Colonic mucosa (tissue), 4 donors: ENCODE measurements at regions not wholly inside any gene's neighbourhood (a gene's known extent, or its start where the extent isn't known, plus 50 kb on each side); places are given as distances from the start of the nearest gene placed in this dataset.

Experiments
- DNase-seq: peaks from one replicate; pipeline ENCODE4 v3.0.0-alpha.2; 2020
- H3K27ac ChIP-seq: fragments of 200-600 bp; one replicate; pipeline ENCODE4 v1.8.0; 2021
- H3K27me3 ChIP-seq: fragments of 200-600 bp; one replicate; pipeline ENCODE4 v1.8.0; 2021
- H3K36me3 ChIP-seq: fragments of 200-600 bp; one replicate; pipeline ENCODE4 v1.8.0; 2021
- H3K4me1 ChIP-seq: fragments of 200-600 bp; one replicate; pipeline ENCODE4 v1.8.0; 2021; ENCODE audit warnings: mild to moderate bottlenecking
- H3K4me3 ChIP-seq: fragments of 200-600 bp; one replicate; pipeline ENCODE4 v1.8.0; 2021
- H3K9ac ChIP-seq, 2 donors: one replicate each; pipeline ENCODE4 v1.7.0; 2013; ENCODE audit warnings: control low read depth in 2 of 2, low read depth in 2 of 2, low read length in 2 of 2
- H3K9me3 ChIP-seq: fragments of 200-600 bp; one replicate; pipeline ENCODE4 v1.8.0; 2021
- CTCF ChIP-seq: fragments of 200-600 bp; IDR thresholded peaks from one replicate; pipeline ENCODE4 v1.8.0; 2022; ENCODE audit warnings: antibody characterized with exemption, mild to moderate bottlenecking
- intact Hi-C: fragments of 100-400 bp; cut with DNase I; formaldehyde crosslinking; loops from one replicate; pipeline ENCODE4 v1.14.1; 2022
- donor health status: healthy.
- donor health status: DM: no; HTN: no; CAD: no.
- donor health status: DM: no; HTN: no; CAD: no.

- TF ChIP-seq CTCF = no peak
- no peak for DNase-seq
- intact Hi-C loops = no loop called here
- Histone ChIP-seq H3K4me3 (no peak overlapping the region), H3K27ac (no peak overlapping the region), H3K4me1 (no peaks in the 10 kb centered on the region), H3K36me3 (no peaks in the 10 kb centered on the region), H3K9me3 (no peaks in the 10 kb centered on the region), H3K27me3 (no peaks in the 10 kb centered on the region), H3K9ac (no peak overlapping the region)
Measured at GRCh38 chr1:91135799-91136198, 114.0 kb upstream of the ZNF644 start.

GRCh38 chr1:91133248-91133647 lies 111.4 kb upstream of the ZNF644 start:
- Histone ChIP-seq H3K27ac (peak overlapping the region; percentile 64), H3K9me3 (no peaks in the 10 kb centered on the region), H3K27me3 (no peaks in the 10 kb centered on the region), H3K4me1 (no peaks in the 10 kb centered on the region), H3K36me3 (no peaks in the 10 kb centered on the region), H3K4me3 (no peak overlapping the region), H3K9ac (no peak overlapping the region)
- DNase-seq = peak; percentile 51
- no peak for TF ChIP-seq CTCF
- intact Hi-C loops = no loop called here

GRCh38 chr1:91130256-91130985 lies 108.6 kb upstream of the ZNF644 start:
- no peak overlapping the region for H3K9ac ChIP-seq
- intact Hi-C loops = no loop called here
- TF ChIP-seq CTCF = no peak

GRCh38 chr1:91129458-91129857 lies 107.6 kb upstream of the ZNF644 start:
- H3K4me3 ChIP-seq = no peak overlapping the region
- no peak overlapping the region for H3K9ac ChIP-seq
- no peak for DNase-seq
- no peaks in the 10 kb centered on the region for H3K9me3 ChIP-seq
- TF ChIP-seq CTCF = no peak
- H3K27ac ChIP-seq = no peak overlapping the region
- no peaks in the 10 kb centered on the region for H3K4me1 ChIP-seq
- intact Hi-C loops = no loop called here
- no peaks in the 10 kb centered on the region for H3K36me3 ChIP-seq
- no peaks in the 10 kb centered on the region for H3K27me3 ChIP-seq

More at GRCh38 chr1:91130256-91130985, 108.6 kb upstream of the ZNF644 start:
- no peaks in the 10 kb centered on the region for H3K36me3 ChIP-seq
- no peaks in the 10 kb centered on the region for H3K4me1 ChIP-seq
- H3K27me3 ChIP-seq = no peaks in the 10 kb centered on the region
- no peak overlapping the region for H3K27ac ChIP-seq
- no peaks in the 10 kb centered on the region for H3K9me3 ChIP-seq
- H3K4me3 ChIP-seq = no peak overlapping the region
- no peak for DNase-seq

- no peaks in the 10 kb centered on the region for H3K36me3 ChIP-seq
- H3K27ac ChIP-seq = no peak overlapping the region
- H3K9ac ChIP-seq = no peak overlapping the region
- DNase-seq = no peak
- no peaks in the 10 kb centered on the region for H3K9me3 ChIP-seq
- H3K27me3 ChIP-seq = no peaks in the 10 kb centered on the region
- TF ChIP-seq CTCF = no peak
- no peaks in the 10 kb centered on the region for H3K4me1 ChIP-seq
- intact Hi-C loops = no loop called here
- no peak overlapping the region for H3K4me3 ChIP-seq
Measured at GRCh38 chr1:91129017-91129416, 107.2 kb upstream of the ZNF644 start.
